ENCODE measurements at regions not wholly inside any gene's neighbourhood (a gene's known extent, or its start where the extent isn't known, plus 50 kb on each side); places are given as distances from the start of the nearest gene placed in this dataset.

DNA sequence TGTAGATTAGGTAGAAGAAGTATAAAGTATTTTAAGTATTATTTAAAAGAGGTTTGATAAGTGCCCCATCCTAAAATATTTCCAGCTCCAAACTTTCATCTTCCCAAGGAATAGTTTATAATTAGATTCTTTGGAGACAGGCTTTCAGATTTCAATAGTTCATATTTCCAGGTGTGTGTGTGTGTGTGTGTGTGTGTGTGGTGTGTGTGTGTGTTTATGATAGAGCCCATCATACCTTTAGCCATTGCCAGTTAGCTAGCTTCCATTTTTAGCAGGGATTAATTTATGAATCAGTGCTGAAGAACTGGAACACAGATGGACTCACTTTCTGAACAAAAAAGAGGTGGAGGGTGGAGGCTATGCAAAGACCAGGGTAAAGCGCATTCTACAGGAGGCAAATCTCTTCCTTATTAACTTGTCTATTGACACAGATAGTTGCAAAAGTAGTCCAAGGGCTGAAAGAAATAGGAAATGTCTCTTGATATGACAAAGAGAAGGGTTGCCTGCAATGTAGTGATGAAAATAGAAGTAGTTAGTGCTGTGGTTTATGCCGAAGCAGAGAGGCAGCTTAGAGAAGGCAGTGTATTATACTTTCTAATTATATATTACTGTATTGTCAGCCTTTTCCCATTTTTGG lies 301.1 kb downstream of the MAN2A1 start:
- WGBS, 2 donors, result 81 to 89% methylated on average over 2 of the region's 2 CpGs
- intact Hi-C loops (cut with DNase I), result no loop called here
- ATAC-seq (no peak), DNase-seq (no peak)
- Histone ChIP-seq H3K36me3 (replicated peaks in 1 of 2; ENCODE audit: insufficient read depth in 1 of 2, low read depth in 2 of 2) (no peaks in the 10 kb centered on the region), H3K27ac (no peak overlapping the region), H3K4me3 (no peak overlapping the region), H3K9me3 (no peaks in the 10 kb centered on the region), H3K4me1 (peaks cover 10% of the 10 kb centered on the region), H3K27me3 (no peaks in the 10 kb centered on the region)
- TF ChIP-seq, protein P1, sequence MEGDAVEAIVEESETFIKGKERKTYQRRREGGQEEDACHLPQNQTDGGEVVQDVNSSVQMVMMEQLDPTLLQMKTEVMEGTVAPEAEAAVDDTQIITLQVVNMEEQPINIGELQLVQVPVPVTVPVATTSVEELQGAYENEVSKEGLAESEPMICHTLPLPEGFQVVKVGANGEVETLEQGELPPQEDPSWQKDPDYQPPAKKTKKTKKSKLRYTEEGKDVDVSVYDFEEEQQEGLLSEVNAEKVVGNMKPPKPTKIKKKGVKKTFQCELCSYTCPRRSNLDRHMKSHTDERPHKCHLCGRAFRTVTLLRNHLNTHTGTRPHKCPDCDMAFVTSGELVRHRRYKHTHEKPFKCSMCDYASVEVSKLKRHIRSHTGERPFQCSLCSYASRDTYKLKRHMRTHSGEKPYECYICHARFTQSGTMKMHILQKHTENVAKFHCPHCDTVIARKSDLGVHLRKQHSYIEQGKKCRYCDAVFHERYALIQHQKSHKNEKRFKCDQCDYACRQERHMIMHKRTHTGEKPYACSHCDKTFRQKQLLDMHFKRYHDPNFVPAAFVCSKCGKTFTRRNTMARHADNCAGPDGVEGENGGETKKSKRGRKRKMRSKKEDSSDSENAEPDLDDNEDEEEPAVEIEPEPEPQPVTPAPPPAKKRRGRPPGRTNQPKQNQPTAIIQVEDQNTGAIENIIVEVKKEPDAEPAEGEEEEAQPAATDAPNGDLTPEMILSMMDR (IDR thresholded peaks at IDR 0.05), result no peak
- no peak for TF ChIP-seq POLR2A (IDR thresholded peaks at IDR 0.05)

DNA sequence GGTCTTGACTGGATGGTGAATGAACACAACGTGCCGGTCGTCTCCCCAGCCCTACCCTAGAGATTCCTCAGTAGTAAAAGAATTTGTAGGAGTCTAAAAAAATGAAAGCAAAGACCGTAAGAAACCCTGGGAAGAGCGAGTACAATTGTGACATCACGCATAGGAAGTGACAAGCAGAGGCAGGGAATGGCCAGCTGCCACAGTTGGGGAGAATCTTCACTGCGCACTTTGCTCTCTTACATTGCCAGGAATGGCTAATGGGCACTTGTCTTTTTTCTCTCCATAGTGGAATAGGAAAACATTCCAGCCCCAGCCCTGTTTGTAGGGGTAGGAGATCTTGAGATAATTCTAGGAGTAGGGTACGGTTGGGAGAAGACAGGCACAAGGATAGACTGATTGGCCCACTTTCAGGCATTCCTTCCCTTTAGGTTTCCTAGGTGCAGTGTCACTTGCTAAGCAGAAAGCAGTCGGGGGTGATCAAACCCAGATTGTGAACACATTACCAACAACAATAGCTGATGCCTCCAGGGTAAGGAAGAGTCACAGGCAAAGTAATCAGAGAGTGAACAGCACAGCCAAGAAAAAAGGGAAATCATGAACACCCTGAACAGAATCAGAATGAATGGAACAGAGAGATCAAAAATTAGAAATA lies 302.7 kb downstream of the MAN2A1 start:
- WGBS, 2 donors, result 81 to 84% methylated on average over 9 of the region's 9 CpGs
- intact Hi-C loops (cut with DNase I), result no loop called here
- H3K27ac ChIP-seq, result no peak overlapping the region

DNA sequence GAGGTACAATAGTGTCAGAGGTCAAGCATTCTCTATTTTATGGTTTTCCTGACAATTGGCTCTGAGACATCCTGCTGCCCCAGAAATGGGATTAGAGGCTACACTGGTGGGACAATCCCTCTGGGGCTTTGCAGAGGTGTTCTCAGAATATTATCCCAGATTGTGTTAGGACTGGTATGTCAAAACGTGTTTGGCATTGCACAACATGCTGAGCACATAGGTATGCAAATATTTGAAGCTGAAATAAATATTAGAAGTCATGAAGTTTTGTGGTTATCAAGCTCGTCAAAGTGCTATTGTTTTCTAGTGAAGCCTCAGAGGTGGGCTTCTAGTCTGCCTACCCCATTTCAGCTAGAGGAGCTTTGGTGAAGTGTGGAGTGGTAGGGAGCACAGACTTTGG lies 304.4 kb downstream of the MAN2A1 start:
- Histone ChIP-seq H3K36me3 (replicated peaks in 1 of 2; ENCODE audit: insufficient read depth in 1 of 2, low read depth in 2 of 2) (no peaks in the 10 kb centered on the region), H3K4me3 (no peak overlapping the region), H3K9me3 (no peaks in the 10 kb centered on the region), H3K27ac (no peak overlapping the region), H3K4me1 (no peaks in the 10 kb centered on the region), H3K27me3 (peaks cover 0 to 4% of the 10 kb centered on the region in 2 donors)
- DNase-seq (no peak), ATAC-seq (no peak)
- 28 to 54% methylated on average over 2 of the region's 2 CpGs for WGBS, 2 donors
- intact Hi-C loops (cut with DNase I), result no loop called here
- TF ChIP-seq, protein P1 (IDR thresholded peaks at IDR 0.05), result no peak
- TF ChIP-seq POLR2A (IDR thresholded peaks at IDR 0.05), result no peak

More for the DNA sequence above, 302.7 kb downstream of the MAN2A1 start:
- Histone ChIP-seq H3K9me3 (no peaks in the 10 kb centered on the region), H3K4me3 (no peak overlapping the region), H3K36me3 (replicated peaks in 1 of 2; ENCODE audit: insufficient read depth in 1 of 2, low read depth in 2 of 2) (no peaks in the 10 kb centered on the region), H3K27me3 (no peaks in the 10 kb centered on the region), H3K4me1 (peaks cover 9% of the 10 kb centered on the region)
- no peak for TF ChIP-seq POLR2A (IDR thresholded peaks at IDR 0.05)
- TF ChIP-seq, protein P1 (IDR thresholded peaks at IDR 0.05), result no peak
- ATAC-seq (no peak), DNase-seq (no peak)

DNA sequence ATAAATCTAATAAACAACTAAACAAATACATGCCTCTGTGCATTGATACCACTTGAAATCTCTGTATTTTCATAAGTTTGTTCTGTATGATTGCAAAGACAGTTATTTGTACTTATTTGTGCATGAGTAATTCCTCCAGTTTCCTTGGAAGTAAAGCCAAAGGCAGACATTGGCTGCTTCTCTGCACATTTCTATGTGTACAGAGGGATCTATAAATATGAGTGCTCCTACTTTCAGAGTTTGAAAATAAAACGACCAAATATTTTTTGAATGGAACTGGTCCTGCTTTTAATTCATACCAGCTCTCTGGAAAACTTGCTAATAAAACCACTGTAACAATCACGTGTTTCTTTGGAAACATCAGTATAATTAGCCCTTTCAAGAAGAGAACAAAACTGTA lies 306.5 kb downstream of the MAN2A1 start:
- no peak for ATAC-seq
- intact Hi-C loops (cut with DNase I), result no loop called here
- Histone ChIP-seq H3K27ac (no peak overlapping the region), H3K9me3 (no peaks in the 10 kb centered on the region), H3K4me3 (no peak overlapping the region), H3K27me3 (peaks cover 0 to 4% of the 10 kb centered on the region in 2 donors), H3K4me1 (peaks cover 17% of the 10 kb centered on the region), H3K36me3 (replicated peaks in 1 of 2; ENCODE audit: insufficient read depth in 1 of 2, low read depth in 2 of 2) (no peaks in the 10 kb centered on the region)
- no peak for DNase-seq
- TF ChIP-seq POLR2A (IDR thresholded peaks at IDR 0.05), result no peak
- TF ChIP-seq, protein P1 (IDR thresholded peaks at IDR 0.05), result no peak
- 38 to 49% methylated on average over 2 of the region's 2 CpGs for WGBS, 2 donors

DNA sequence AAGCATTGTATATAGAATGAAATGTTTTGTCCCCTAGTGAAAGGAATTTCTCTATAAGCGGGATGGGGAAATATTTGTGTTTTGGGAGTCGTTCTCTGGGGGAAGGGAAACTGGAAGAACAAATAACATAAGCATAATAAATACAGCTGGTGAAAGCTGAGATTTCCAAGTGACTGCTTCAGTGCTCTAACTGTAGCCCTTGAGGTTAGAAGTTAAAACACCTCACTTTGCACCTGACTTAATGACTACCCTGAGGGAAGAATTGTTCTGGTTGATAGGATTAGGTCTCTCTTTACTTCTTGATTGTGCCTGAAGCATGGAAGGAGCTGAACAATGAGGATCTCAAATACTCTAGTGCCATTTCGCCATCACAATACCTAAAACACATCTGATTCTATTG lies 307.4 kb downstream of the MAN2A1 start:
- WGBS, 2 donors, result 66 to 72% methylated on average over 3 of the region's 3 CpGs
- ATAC-seq (no peak), DNase-seq (no peak)
- H3K27ac ChIP-seq, result no peak overlapping the region
- intact Hi-C loops (cut with DNase I), result no loop called here
- H3K4me3 ChIP-seq, result no peak overlapping the region
- peaks cover 0 to 4% of the 10 kb centered on the region in 2 donors for H3K27me3 ChIP-seq
- TF ChIP-seq, protein P1 (IDR thresholded peaks at IDR 0.05), result no peak
- no peak for TF ChIP-seq POLR2A (IDR thresholded peaks at IDR 0.05)
- H3K9me3 ChIP-seq, result no peaks in the 10 kb centered on the region
- H3K36me3 ChIP-seq (replicated peaks in 1 of 2; ENCODE audit: insufficient read depth in 1 of 2, low read depth in 2 of 2), result no peaks in the 10 kb centered on the region
- H3K4me1 ChIP-seq, result peaks cover 17% of the 10 kb centered on the region
